H1 (cell line): ENCODE measurements at regions not wholly inside any gene's neighbourhood (a gene's known extent, or its start where the extent isn't known, plus 50 kb on each side); places are given as distances from the start of the nearest gene placed in this dataset.
A peak's percentile ranks its signal among the peaks of the same experiment; 100 is the strongest.

Source experiments
- CTCF ChIA-PET: fragments of 300-600 bp; sonication (Branson Sonifier 250); formaldehyde crosslinking; loops from one replicate; lab custom pipeline; 2021; ENCODE audit not compliant: partially characterized antibody; lab: Charles Lee
- POLR2A ChIA-PET: fragments of 300-600 bp; sonication (Branson Sonifier 250); formaldehyde crosslinking; loops from one replicate; lab custom pipeline; 2021; ENCODE audit warnings: inconsistent platforms; ENCODE audit not compliant: partially characterized antibody; lab: Charles Lee
- DNase-seq, 2 experiments: peaks; one replicate each; pipeline versions ENCODE4 v3.0.0 to v3.0.0-alpha.2; 2010 to 2022; ENCODE audit warnings: low spot score in 2 of 2, low read depth in 1 of 2, mixed read lengths in 1 of 2
- FAIRE-seq: peaks from 2 replicates; lab custom pipeline; 2011; peaks lifted over from hg19 to GRCh38; lab: Jason Lieb, UNC
- H2AFZ ChIP-seq: 2 replicates; pipeline ENCODE4 v1.8.1; 2012; ENCODE audit warnings: low read length, inconsistent platforms
- H2AK5ac ChIP-seq: 2 replicates; pipeline ENCODE4 v1.6.1; 2013; ENCODE audit warnings: low read depth, low read length
- H2BK120ac ChIP-seq: replicated peaks from 2 replicates; pipeline ENCODE3; 2013; ENCODE audit warnings: low read depth, low read length, inconsistent platforms
- H2BK12ac ChIP-seq: 2 replicates; pipeline ENCODE4 v1.6.1; 2013; ENCODE audit warnings: low read depth, low read length
- H2BK15ac ChIP-seq: 2 replicates; pipeline ENCODE4 v1.6.1; 2013; ENCODE audit warnings: low read length
- H2BK20ac ChIP-seq: 2 replicates; pipeline ENCODE4 v1.6.1; 2013; ENCODE audit warnings: low read length
- H2BK5ac ChIP-seq: 2 replicates; pipeline ENCODE4 v1.6.1; 2013; ENCODE audit warnings: low read depth, low read length
- H3K14ac ChIP-seq: 2 replicates; pipeline ENCODE4 v1.6.1; 2013; ENCODE audit warnings: inconsistent platforms; ENCODE audit not compliant: insufficient read length
- H3K18ac ChIP-seq: 2 replicates; pipeline ENCODE4 v1.6.1; 2013; ENCODE audit warnings: low read length; ENCODE audit errors: extremely low read depth
- H3K23ac ChIP-seq: 2 replicates; pipeline ENCODE4 v1.6.1; 2013; ENCODE audit warnings: inconsistent platforms; ENCODE audit not compliant: insufficient read length
- H3K23me2 ChIP-seq: 2 replicates; pipeline ENCODE4 v1.6.1; 2013; ENCODE audit warnings: low read depth, low read length
- H3K27ac ChIP-seq: 2 replicates; pipeline ENCODE4 v1.6.1; 2011; ENCODE audit warnings: low read depth, low read length, inconsistent platforms
- H3K27me3 ChIP-seq, 4 experiments: replicated peaks in 1 of 4; 1 replicate in 1 of 4; 2 replicates in 3 of 4; pipeline versions ENCODE4 v1.6.1 to v1.8.1; 2011 to 2013; ENCODE audit warnings: low read length in 3 of 4, mild to moderate bottlenecking in 3 of 4, inconsistent platforms in 2 of 4, mixed read lengths in 2 of 4, moderate library complexity in 1 of 4; ENCODE audit not compliant: control insufficient read depth in 3 of 4, insufficient read depth in 3 of 4; ENCODE audit errors: extremely low read depth in 1 of 4
- H3K36me3 ChIP-seq, 4 experiments: 2 replicates each; pipeline versions ENCODE4 v1.6.1 to v1.8.1; 2011 to 2013; ENCODE audit warnings: mild to moderate bottlenecking in 4 of 4, low read length in 3 of 4, moderate library complexity in 2 of 4, control low read depth in 1 of 4, inconsistent platforms in 1 of 4; ENCODE audit not compliant: insufficient read depth in 4 of 4, control insufficient read depth in 2 of 4
- H3K4ac ChIP-seq: replicated peaks from 2 replicates; pipeline ENCODE3; 2013; ENCODE audit warnings: low read length, low read depth, mixed read lengths, inconsistent platforms; ENCODE audit not compliant: insufficient read length
- H3K4me1 ChIP-seq, 4 experiments: replicated peaks in 1 of 4; 1 replicate in 1 of 4; 2 replicates in 3 of 4; pipeline versions ENCODE4 v1.6.1 to v1.8.1; 2011 to 2013; ENCODE audit warnings: low read length in 3 of 4, inconsistent platforms in 2 of 4, mixed read lengths in 1 of 4; ENCODE audit not compliant: insufficient read depth in 4 of 4, control insufficient read depth in 3 of 4
- H3K4me2 ChIP-seq, 2 experiments: 2 replicates each; pipeline versions ENCODE4 v1.6.1 to v1.8.1; 2011 to 2013; ENCODE audit warnings: low read depth in 2 of 2, low read length in 2 of 2, control low read depth in 1 of 2, inconsistent platforms in 1 of 2, mild to moderate bottlenecking in 1 of 2; ENCODE audit not compliant: insufficient read depth in 1 of 2
- H3K4me3 ChIP-seq, 4 experiments: fragments of 200-600, 300-600 bp in 1 of 4; sonication (generic), shearing (Covaris generic), sonication (Bioruptor Twin) in 1 of 4; 2 replicates each; pipeline versions ENCODE4 v1.5.1 to v1.8.1; 2011 to 2016; ENCODE audit warnings: low read length in 4 of 4, low read depth in 3 of 4, control low read depth in 2 of 4, inconsistent platforms in 2 of 4, mild to moderate bottlenecking in 2 of 4, mixed read lengths in 1 of 4, moderate library complexity in 1 of 4; ENCODE audit not compliant: insufficient read depth in 2 of 4; ENCODE audit errors: extremely low read depth in 1 of 4
- H3K56ac ChIP-seq: replicated peaks from 2 replicates; pipeline ENCODE3; 2013; ENCODE audit warnings: low read depth, mild to moderate bottlenecking, mixed read lengths, low read length, inconsistent platforms; ENCODE audit not compliant: insufficient read length
- H3K79me1 ChIP-seq: 2 replicates; pipeline ENCODE4 v1.6.1; 2013; ENCODE audit warnings: low read depth, low read length, control low read depth
- H3K79me2 ChIP-seq, 2 experiments: 2 replicates each; pipeline versions ENCODE4 v1.6.1 to v1.8.1; 2012 to 2013; ENCODE audit warnings: low read length in 2 of 2, mild to moderate bottlenecking in 2 of 2, inconsistent platforms in 1 of 2; ENCODE audit not compliant: insufficient read depth in 2 of 2, control insufficient read depth in 1 of 2
- H3K9ac ChIP-seq, 4 experiments: replicated peaks in 1 of 4; 1 replicate in 1 of 4; 2 replicates in 3 of 4; pipeline versions ENCODE4 v1.6.1 to v1.8.1; 2011 to 2013; ENCODE audit warnings: low read depth in 3 of 4, low read length in 3 of 4, control low read depth in 2 of 4, mild to moderate bottlenecking in 2 of 4, moderate library complexity in 2 of 4, inconsistent platforms in 1 of 4; ENCODE audit errors: extremely low read depth in 1 of 4
- H3K9me3 ChIP-seq, 2 experiments: 2 replicates each; pipeline versions ENCODE4 v1.6.1 to v1.8.1; 2012 to 2013; ENCODE audit warnings: mild to moderate bottlenecking in 2 of 2, moderate library complexity in 2 of 2, control low read depth in 1 of 2, inconsistent platforms in 1 of 2, low read depth in 1 of 2, low read length in 1 of 2, mixed read lengths in 1 of 2; ENCODE audit not compliant: insufficient read depth in 2 of 2
- H4K20me1 ChIP-seq, 2 experiments: replicated peaks in 1 of 2; 2 replicates each; pipeline versions ENCODE3 to v1.8.1; 2011 to 2013; ENCODE audit warnings: inconsistent platforms in 2 of 2, low read length in 2 of 2, mild to moderate bottlenecking in 1 of 2; ENCODE audit not compliant: insufficient read depth in 2 of 2, control insufficient read depth in 1 of 2
- H4K5ac ChIP-seq: 2 replicates; pipeline ENCODE4 v1.6.1; 2013; ENCODE audit warnings: low read length, low read depth, mixed read lengths, inconsistent platforms; ENCODE audit not compliant: insufficient read length
- H4K8ac ChIP-seq: 2 replicates; pipeline ENCODE4 v1.8.0; 2013; ENCODE audit warnings: mild to moderate bottlenecking, moderate library complexity, low read length, inconsistent platforms; ENCODE audit not compliant: insufficient read depth; ENCODE audit errors: extremely low read depth
- H4K91ac ChIP-seq: replicated peaks from 2 replicates; pipeline ENCODE3; 2013; ENCODE audit warnings: low read length, mixed read lengths, inconsistent platforms; ENCODE audit not compliant: insufficient read length
- ATF2 ChIP-seq: IDR thresholded peaks from 2 replicates; pipeline ENCODE4 v1.6.1; 2012; ENCODE audit warnings: low read length, inconsistent platforms
- ATF3 ChIP-seq: IDR thresholded peaks from 2 replicates; pipeline ENCODE4 v1.6.1; 2011; ENCODE audit warnings: low read depth, mild to moderate bottlenecking, low read length; ENCODE audit not compliant: insufficient read depth
- CTCF ChIP-seq, 3 experiments: IDR thresholded peaks; 1 replicate in 2 of 3; 2 replicates in 1 of 3; pipeline versions ENCODE4 v1.5.1 to v1.6.1; 2011; ENCODE audit warnings: low read length in 3 of 3, mild to moderate bottlenecking in 3 of 3, inconsistent platforms in 2 of 3, low read depth in 1 of 3, moderate library complexity in 1 of 3; ENCODE audit not compliant: insufficient read depth in 1 of 3; ENCODE audit errors: control extremely low read depth in 1 of 3
- GTF2F1 ChIP-seq: IDR thresholded peaks from 2 replicates; pipeline ENCODE4 v1.6.1; 2012; ENCODE audit warnings: low read depth, low read length, improper control_type of control experiment, borderline replicate concordance
- JUND ChIP-seq: IDR thresholded peaks from 2 replicates; pipeline ENCODE4 v1.6.1; 2011; ENCODE audit warnings: mild to moderate bottlenecking, improper control_type of control experiment, low read length
- MAFK ChIP-seq: IDR thresholded peaks from 2 replicates; pipeline ENCODE4 v1.6.1; 2012; ENCODE audit warnings: low read depth, mild to moderate bottlenecking, improper control_type of control experiment, low read length
- SIN3A ChIP-seq, 2 experiments: IDR thresholded peaks in 1 of 2; conservative IDR thresholded peaks in 1 of 2; 2 replicates each; pipeline ENCODE4 v1.6.1; 2011 to 2012; ENCODE audit warnings: low read length in 2 of 2, improper control_type of control experiment in 1 of 2, low read depth in 1 of 2, mild to moderate bottlenecking in 1 of 2
- SP2 ChIP-seq: IDR thresholded peaks from 2 replicates; pipeline ENCODE4 v1.6.1; 2012; ENCODE audit warnings: mild to moderate bottlenecking, low read length, inconsistent platforms
- WGBS, 2 experiments: shearing (Covaris generic) in 1 of 2; methylation state at CpG; one replicate each; pipeline versions ENCODE4 v1.1.6 to v1.1.7; 2013 to 2015; ENCODE audit warnings: low lambda C conversion rate in 2 of 2, mixed read lengths in 2 of 2, inconsistent platforms in 1 of 2, low coverage in 1 of 2, missing lambda C conversion rate in 1 of 2; ENCODE audit not compliant: insufficient replicate concordance in 2 of 2, insufficient coverage in 1 of 2, insufficient read length in 1 of 2; ENCODE audit errors: extremely low coverage in 1 of 2, missing lambda C conversion rate in 1 of 2; 5-methylcytosine and 5-hydroxymethylcytosine counted together

GRCh38 chr3:43926055-43926454 lies 235.3 kb downstream of the ABHD5 start:
- Histone ChIP-seq H3K23ac (no peak overlapping the region), H2BK5ac (no peak overlapping the region), H3K27me3 (peaks cover 0 to 6% (median 1%) of the 10 kb centered on the region in 4 experiments; a peak in 1 of 7 replicates), H2BK120ac (no peak overlapping the region), H3K79me2 (no peaks in the 10 kb centered on the region), H2AK5ac (no peak overlapping the region), H3K4ac (no peak overlapping the region), H4K91ac (no peak overlapping the region), H4K8ac (no peak overlapping the region), H3K23me2 (no peaks in the 10 kb centered on the region), H4K20me1 (no peaks in the 10 kb centered on the region), H3K4me2 (no peak overlapping the region), H3K4me1 (peaks cover 1 to 13% (median 6%) of the 10 kb centered on the region in 4 experiments; a peak in 6 of 7 replicates), H3K79me1 (no peaks in the 10 kb centered on the region), H3K18ac (no peak overlapping the region), H3K4me3 (no peak overlapping the region), H2BK20ac (no peak overlapping the region), H3K14ac (no peak overlapping the region), H2BK15ac (no peak overlapping the region), H3K9me3 (no peaks in the 10 kb centered on the region), H3K36me3 (no peaks in the 10 kb centered on the region), H2AFZ (no peak overlapping the region), H3K27ac (no peak overlapping the region), H3K56ac (no peak overlapping the region), H3K9ac (no peak overlapping the region), H2BK12ac (no peak overlapping the region), H4K5ac (no peak overlapping the region)
- 63% methylated on average over 5 of the region's 5 CpGs; no CpG with 5 or more reads in 1 of the 2 experiments for WGBS, 2 experiments
- DNase-seq = no peak
- ChIA-PET CTCF (interaction anchor here (1.0 to 1.2 kb wide), 2 partner anchors 52 to 70 kb away, joined by 3 read pairs; no protein-coding TSS in a partner anchor), POLR2A (no interaction called here)
- FAIRE-seq = peak; percentile 32
- TF ChIP-seq SP2 = no peak
- TF ChIP-seq ATF3 = no peak
- no peak for TF ChIP-seq JUND
- TF ChIP-seq SIN3A (conservative IDR thresholded peaks at IDR 0.05 in 1 of 2, IDR thresholded peaks at IDR 0.05 in 1 of 2; ENCODE audit: low read depth in 1 of 2, low read length in 2 of 2) = no peak
- peak in 2 of 3 experiments; percentile 29 to 32; a peak in 3 of 4 replicates for TF ChIP-seq CTCF (IDR thresholded peaks at IDR 0.05; ENCODE audit: control extremely low read depth in 1 of 3, insufficient read depth in 1 of 3, low read depth in 1 of 3, low read length in 3 of 3)
- no peak for TF ChIP-seq GTF2F1
- no peak for TF ChIP-seq MAFK
- no peak for TF ChIP-seq ATF2
